HG03439 (cell line): ENCODE measurements at regions not wholly inside any gene's neighbourhood (a gene's known extent, or its start where the extent isn't known, plus 50 kb on each side); places are given as distances from the start of the nearest gene placed in this dataset.
A peak's percentile ranks its signal among the peaks of the same experiment; 100 is the strongest.

Source experiments
- ATAC-seq: cut with Tn5 transposase; IDR thresholded peaks from one replicate; pipeline ENCODE4 v1.9.1; 2021; ENCODE audit warnings: mild to moderate bottlenecking, moderate library complexity; ENCODE audit not compliant: unreplicated experiment

- ATAC-seq = no peak
Measured at GRCh38 chr4:156505341-156505955, 466.2 kb downstream of the PDGFC start.

DNA sequence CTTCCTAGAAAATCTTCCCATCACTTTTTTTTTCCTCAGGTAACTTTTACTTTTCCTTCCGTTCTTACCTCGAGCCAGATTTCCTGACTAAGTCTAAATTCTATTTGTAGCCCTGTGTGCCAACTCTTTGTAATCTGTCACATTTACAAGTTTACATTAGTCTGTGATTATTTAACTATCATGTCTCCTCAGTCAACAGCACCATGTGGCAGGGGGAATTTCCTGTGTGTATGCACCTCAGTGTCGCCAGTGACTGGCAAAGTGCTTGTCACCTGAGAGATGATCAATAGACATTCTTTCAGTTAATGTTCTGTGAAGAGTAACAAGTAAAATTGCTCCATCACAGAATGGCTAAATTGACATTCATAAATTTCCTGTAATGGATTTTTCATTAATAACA is 468.5 kb downstream of the PDGFC start:
- no peak for ATAC-seq

DNA sequence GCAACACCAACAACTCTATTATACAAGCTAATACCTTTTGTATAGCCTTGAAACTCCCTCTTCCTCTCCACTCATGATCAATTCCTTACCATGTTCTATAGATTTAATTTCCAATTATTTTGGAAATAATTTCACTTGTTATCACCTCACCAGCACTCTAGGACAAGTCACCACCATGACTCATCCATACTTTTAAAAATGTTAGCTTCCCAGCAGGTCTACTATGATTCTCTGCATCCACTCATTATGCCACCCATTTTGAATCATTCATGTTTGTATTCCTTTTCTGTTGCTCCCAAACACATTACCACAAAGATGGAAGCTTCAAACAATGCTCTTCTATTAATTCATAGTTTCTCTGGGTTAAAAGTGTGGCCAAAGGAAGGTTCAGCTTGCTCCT is 469.6 kb downstream of the PDGFC start:
- no peak for ATAC-seq

DNA sequence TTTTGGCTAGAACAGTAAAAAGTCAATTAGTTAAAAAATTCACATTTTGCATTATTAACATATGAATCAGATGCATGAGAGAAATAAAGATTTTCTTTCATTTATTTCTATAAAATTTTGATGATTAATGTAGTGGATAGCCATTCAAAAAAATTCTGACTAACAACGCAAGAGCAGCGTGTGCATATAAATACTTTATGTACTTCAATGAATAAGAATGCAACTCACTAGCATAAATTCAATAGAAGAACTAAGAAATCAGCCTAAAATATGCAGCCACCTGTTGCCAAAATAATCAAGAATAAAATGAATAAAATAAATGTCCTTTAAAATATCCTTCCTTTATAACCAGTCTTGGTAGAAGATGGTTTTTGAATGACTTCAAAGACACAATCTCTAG is 471.9 kb downstream of the PDGFC start:
- ATAC-seq = no peak

GRCh38 chr4:156497486-156497885 is 474.1 kb downstream of the PDGFC start:
- ATAC-seq = no peak

DNA sequence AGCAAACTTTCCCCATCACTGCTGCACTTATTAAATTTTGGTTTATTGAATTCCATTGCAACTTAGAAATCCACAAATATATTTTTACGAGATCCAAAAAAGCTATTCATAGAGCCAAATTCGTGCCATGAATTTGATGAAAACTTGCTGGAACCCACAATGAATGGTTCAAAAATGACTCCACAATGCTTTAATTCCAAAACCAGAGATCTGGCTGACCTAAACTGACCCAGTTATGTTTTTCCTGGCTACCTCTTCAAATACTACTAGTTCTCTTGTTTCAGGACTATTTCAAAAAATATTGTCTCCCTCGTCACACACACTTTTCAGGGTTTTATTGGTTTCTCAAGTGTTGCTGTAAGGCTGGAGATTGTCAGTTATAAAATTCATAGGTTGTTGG is 474.8 kb downstream of the PDGFC start:
- no peak for ATAC-seq

DNA sequence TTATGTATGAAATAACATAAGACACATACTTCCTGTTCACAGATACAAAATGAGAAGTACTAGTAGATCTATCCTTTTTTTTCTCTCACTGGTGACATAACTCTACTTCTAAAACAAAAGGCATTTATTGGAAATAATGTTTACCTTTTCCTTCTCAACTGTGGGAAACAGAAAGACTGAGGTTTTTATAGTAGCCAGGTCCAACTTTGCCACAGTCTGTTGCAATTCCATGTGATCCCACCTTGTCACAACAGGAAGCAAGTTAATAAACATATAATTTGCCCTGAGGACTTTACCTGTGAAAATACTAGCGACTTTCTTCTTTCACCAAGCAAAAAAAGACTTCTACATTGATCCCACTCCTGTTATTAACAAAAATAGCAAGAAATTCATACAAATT is 475.8 kb downstream of the PDGFC start:
- ATAC-seq = no peak

DNA sequence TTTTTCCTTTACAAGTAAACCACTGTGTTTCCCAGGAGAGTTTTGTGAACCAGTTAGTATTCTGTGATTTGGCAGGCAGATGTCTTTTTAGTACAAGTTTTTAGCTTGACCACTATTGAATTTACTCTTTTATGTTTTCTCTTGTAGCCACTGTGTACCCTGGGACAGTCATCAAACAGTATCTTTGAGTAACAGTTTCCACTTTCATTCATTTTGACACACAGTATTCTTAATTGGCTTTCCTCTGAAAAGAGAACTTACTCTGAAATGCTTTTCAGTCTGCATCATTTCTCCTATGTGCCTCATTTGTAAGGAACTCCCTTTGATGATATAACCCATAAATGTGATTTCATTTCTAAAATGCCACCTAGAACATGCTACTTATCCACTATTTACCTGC is 476.5 kb downstream of the PDGFC start:
- ATAC-seq = no peak

GRCh38 chr4:156493858-156494257 is 477.7 kb downstream of the PDGFC start:
- no peak for ATAC-seq

GRCh38 chr4:156487107-156487506 is 484.5 kb downstream of the PDGFC start:
- no peak for ATAC-seq

DNA sequence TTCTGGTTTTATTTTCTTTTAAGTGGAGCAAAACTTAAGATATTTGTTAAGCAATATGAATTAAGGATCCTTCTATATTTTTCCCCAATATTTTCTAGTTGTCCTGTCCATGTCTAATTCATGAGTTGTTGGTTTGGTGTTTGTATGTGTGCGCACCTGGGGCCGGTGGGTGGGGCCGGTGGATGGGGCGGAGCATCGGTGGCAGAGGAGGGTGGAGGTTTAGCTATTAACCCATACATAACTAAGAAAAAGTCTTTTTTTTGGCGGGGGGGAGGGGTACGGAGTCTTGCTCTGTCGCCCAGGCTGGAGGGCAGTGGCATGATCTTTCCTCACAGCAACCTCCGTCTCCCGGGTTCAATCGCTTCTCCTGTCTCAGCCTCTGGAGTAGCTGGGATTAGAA is 489.8 kb downstream of the PDGFC start:
- no peak for ATAC-seq

- ATAC-seq = no peak
Measured at GRCh38 chr4:156477636-156478035, 494.0 kb downstream of the PDGFC start.

DNA sequence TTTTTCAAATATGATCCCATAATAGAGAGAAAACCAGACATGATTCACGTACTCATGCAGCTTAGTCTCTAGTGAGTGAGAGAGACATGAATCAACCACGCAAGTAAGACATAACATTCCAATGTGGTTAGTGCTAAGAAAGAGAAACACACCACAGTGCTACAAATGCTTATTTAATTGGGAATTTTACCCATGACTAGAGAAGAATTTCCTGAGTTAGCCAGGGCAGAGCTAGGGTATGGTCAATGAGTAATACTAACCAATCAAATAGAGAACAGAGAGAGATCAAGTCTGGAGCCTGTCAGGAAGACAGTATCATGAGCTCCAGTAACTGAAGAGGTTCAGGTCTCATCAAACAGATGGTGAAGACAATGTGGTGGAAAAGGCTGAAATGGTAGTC is 495.2 kb downstream of the PDGFC start:
- no peak for ATAC-seq

DNA sequence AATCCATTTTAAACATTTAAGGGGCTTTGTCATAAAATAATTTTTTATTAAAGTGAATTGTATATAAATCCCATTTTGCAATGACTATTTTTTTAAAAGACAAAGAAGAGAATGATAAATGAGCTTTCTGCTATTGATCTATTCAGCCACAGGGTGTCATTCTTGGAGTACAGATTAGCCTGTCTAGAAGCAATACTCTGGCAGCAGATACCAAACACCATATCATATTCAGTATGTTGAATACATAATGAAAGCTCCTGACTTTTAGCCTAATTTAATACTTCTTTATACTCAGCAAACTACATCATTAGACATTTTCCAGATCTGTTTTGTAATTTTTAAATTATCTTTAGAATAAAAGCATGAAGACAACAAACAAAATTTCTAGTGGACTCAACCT is 496.3 kb downstream of the PDGFC start:
- no peak for ATAC-seq

GRCh38 chr4:156473151-156473550 is 498.4 kb downstream of the PDGFC start:
- peak; percentile 61 for ATAC-seq

DNA sequence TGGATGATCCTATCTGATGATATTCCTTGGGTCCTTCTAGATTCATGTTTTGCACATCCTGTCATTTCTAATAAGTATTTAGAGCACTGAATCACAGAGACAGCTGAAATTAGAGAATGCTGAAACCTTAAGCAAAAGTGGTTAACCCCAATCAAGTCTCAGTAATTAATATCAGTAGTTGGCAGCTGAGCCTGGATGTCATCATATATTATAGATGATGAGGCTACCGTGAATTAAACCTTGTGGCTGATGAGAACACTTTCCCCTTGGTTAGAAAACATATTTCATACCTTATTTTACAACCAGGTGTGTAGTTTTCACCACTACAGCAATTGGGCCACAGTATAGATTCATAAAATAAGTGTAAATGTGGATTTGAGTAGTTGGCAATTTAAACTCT is 499.0 kb downstream of the PDGFC start:
- no peak for ATAC-seq

DNA sequence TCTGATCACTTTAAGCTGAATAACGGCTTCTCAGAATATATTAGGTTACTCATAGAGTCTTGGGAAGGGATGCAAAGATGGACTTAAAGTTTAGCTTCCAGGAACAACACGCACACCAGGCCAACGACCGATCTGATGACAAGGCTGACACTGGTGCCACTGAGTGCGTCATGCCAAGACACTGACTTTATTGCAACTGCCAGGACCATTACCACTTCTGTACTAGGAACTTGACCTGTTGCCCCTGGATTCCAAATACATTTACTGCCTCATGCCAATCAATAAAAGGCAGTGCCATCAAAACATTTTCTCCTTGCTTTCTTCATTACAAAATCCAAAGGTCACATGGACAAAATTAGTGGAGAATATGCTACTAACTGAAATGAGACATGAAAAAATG is 505.9 kb upstream of the CTSO start:
- ATAC-seq = no peak

GRCh38 chr4:156456830-156457229 is 503.2 kb upstream of the CTSO start:
- no peak for ATAC-seq

GRCh38 chr4:156443488-156443887 is 489.8 kb upstream of the CTSO start:
- no peak for ATAC-seq

- ATAC-seq = no peak
Measured at GRCh38 chr4:156442912-156443311, 489.2 kb upstream of the CTSO start.

- ATAC-seq = no peak
Measured at GRCh38 chr4:156439576-156440200, 486.0 kb upstream of the CTSO start.

GRCh38 chr4:156437666-156438065 is 484.0 kb upstream of the CTSO start:
- ATAC-seq = no peak

- ATAC-seq = no peak
Measured at GRCh38 chr4:156422576-156422975, 468.9 kb upstream of the CTSO start.
